Erythroblast (primary cell): ENCODE measurements at regions not wholly inside any gene's neighbourhood (a gene's known extent, or its start where the extent isn't known, plus 50 kb on each side); places are given as distances from the start of the nearest gene placed in this dataset.

Source experiments
- DNase-seq, 2 experiments: peaks; one replicate each; lab custom pipeline; 2025; lab: John Stamatoyannopoulos, UW
- GATA1 ChIP-seq: IDR thresholded peaks from 2 replicates; pipeline ENCODE4 v1.6.1; 2011; ENCODE audit warnings: low read depth, mild to moderate bottlenecking, control low read depth, low read length, moderate library complexity
- POLR2A ChIP-seq: IDR thresholded peaks from 2 replicates; pipeline ENCODE4 v1.6.1; 2011; ENCODE audit warnings: mild to moderate bottlenecking, low read length

GRCh38 chr1:112040891-112041740, 51.6 kb upstream of the KCND3 start:
- no peak for DNase-seq
- TF ChIP-seq GATA1 (no peak), POLR2A (no peak)

DNA sequence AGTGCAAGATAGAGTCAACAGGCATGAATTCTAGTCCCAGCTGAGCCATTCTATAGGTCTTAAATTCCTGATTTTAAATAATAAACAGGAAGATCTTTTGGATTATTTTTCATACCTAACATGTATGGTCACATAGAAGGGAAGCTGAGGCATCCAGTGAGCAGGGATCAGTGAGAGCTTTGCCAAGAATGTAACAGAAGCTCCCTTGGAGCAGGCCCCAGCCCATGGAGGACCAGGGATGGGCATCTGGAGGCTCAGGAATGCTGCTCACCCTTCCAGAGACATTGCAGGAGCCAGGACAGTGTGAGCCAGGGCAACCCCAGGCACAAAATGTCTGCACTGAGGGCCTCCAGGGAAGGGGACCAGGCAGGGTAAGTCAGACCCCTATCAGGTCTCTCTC, 54.4 kb upstream of the KCND3 start:
- no peak for TF ChIP-seq POLR2A
- DNase-seq: no peak

DNA sequence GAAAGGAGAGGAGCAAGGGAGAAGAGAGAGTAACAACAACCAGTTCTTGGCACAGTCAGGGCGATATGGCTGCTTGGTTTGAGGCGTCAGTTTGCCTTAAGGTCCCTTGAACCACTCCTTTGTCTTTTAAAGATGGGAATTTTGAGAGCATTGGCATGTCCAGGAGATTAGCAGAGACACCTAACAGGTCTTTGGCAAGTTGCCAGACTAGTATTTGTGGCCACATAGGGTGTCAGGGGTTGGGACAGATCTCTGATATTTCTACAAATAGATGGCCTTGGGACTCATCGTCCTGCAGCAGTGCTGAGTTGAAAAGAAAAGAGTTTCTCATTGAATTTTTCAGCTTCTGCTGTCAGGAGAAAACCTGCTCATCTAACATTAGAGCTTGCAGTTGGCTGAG, 55.3 kb upstream of the KCND3 start:
- TF ChIP-seq GATA1 (no peak), POLR2A (no peak)
- no peak for DNase-seq

DNA sequence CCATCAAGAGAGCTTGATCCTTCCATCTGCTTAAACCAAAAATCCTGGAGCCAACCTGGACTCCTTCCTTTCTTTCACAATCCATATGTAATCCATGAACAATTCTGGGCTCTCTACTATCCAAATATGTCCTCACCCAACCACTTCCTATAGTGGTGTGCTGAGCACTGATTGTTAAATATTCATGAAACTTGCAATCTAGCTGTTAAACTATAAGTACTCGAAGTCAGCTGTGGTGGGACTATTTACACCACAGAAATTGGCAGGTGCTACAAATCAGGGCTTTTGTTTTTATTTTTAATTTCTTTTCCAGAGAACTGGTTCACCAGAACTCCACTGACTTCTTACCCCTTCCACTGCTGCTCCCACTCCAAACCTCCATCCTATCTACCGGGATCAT, 57.2 kb upstream of the KCND3 start:
- DNase-seq: no peak
- TF ChIP-seq POLR2A: no peak
- no peak for TF ChIP-seq GATA1

GRCh38 chr1:112048421-112048820, 59.0 kb upstream of the KCND3 start:
- no peak for DNase-seq
- TF ChIP-seq GATA1: no peak
- no peak for TF ChIP-seq POLR2A

DNA sequence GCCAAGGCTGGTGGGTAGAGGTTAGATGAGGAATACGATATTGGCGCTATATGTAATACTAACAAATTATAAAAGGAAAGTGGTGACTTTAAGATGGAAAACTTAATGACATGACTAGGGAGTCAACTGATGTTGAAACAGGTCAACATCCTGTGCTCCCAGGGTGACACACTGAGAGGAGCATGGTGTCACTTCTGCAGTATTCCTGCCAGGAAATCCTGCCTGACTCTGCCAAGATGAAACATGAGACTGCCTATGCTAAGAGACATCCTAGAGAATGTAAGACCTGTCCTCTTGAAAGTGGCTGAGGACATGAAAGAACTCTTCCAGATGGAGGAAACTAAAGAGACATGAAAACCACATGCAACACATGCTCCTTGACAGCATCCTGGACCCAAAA, 65.0 kb upstream of the KCND3 start:
- DNase-seq: no peak
- TF ChIP-seq GATA1 (no peak), POLR2A (no peak)

GRCh38 chr1:112056354-112056753, 66.9 kb upstream of the KCND3 start:
- TF ChIP-seq GATA1 (no peak), POLR2A (no peak)
- DNase-seq: no peak

GRCh38 chr1:112057736-112058135, 68.3 kb upstream of the KCND3 start:
- no peak for DNase-seq
- TF ChIP-seq GATA1 (no peak), POLR2A (no peak)

- no peak for TF ChIP-seq POLR2A
- no peak for TF ChIP-seq GATA1
- no peak for DNase-seq
Observed at GRCh38 chr1:112058815-112059450, 69.5 kb upstream of the KCND3 start.

GRCh38 chr1:112059679-112060078, 70.2 kb upstream of the KCND3 start:
- TF ChIP-seq POLR2A (no peak), GATA1 (no peak)
- DNase-seq: no peak

DNA sequence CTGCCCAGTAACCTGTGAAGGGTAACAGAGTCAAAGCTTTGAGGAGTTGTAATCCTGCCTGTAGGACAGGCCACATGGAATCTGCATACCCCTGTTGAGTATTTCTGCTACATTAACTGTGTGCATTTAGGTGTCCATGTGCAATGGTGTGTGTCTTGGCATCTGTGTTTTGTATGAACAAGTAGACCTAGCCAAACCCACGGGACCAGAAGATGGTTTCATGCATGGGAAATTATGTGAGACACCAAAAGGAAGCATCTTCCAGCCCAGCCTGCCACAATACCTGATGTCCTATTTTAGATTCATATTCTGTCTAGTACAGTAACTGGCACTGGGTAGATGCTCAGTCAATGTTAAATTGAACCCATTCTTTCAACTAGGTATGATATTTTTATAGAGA, 70.8 kb upstream of the KCND3 start:
- TF ChIP-seq GATA1 (no peak), POLR2A (no peak)
- no peak for DNase-seq

DNA sequence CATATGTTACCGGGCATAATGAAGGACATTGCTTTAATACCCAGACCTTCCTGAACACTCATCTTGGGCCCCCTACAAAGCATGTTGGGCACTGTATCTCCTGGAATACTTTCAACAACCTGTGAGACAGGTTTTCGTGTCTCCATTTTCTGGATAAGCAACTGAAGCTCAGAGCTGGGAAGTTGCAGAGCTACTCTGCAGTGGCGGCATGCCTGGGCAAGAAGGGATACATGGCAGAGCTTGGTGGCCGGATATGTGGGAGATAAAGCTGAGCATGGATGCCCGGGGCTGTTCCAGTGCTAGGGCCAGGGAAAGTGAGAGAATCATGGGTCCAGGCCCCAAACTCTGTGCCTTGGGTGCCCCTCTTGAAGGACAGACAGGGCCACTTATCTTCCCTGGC, 71.6 kb upstream of the KCND3 start:
- DNase-seq: no peak
- TF ChIP-seq POLR2A: no peak
- no peak for TF ChIP-seq GATA1

- TF ChIP-seq POLR2A (no peak), GATA1 (no peak)
- no peak for DNase-seq
Observed at GRCh38 chr1:112061901-112062320, 72.4 kb upstream of the KCND3 start.
